Gastrocnemius medialis (tissue), 4 donors: ENCODE measurements at regions not wholly inside any gene's neighbourhood (a gene's known extent, or its start where the extent isn't known, plus 50 kb on each side); places are given as distances from the start of the nearest gene placed in this dataset.

ENCODE experiments used
- ATAC-seq, 2 donors: fragments of 150-250 bp; one replicate each; pipeline ENCODE4 v1.9.1; 2016
- DNase-seq, 2 donors: peaks; one replicate each; pipeline ENCODE4 v3.0.0-alpha.2; 2019
- H3K27ac ChIP-seq, 4 donors: fragments of 200-600 bp; sonication (generic); 1 replicate in 1 of 4; 2 replicates in 3 of 4; pipeline ENCODE4 v1.5.1; 2016 to 2018; ENCODE audit warnings: mild to moderate bottlenecking in 2 of 4, moderate library complexity in 1 of 4
- H3K27me3 ChIP-seq, 3 donors: fragments of 200-600 bp; sonication (generic) in 2 of 3; 1 replicate in 1 of 3; 2 replicates in 2 of 3; pipeline versions ENCODE4 v1.5.1 to v1.6.0; 2016 to 2019; ENCODE audit warnings: mild to moderate bottlenecking in 1 of 3, moderate library complexity in 1 of 3
- H3K36me3 ChIP-seq, 2 donors: fragments of 200-600 bp; sonication (generic) in 1 of 2; one replicate each; pipeline ENCODE4 v1.5.1; 2017 to 2018
- H3K4me1 ChIP-seq, 2 donors: fragments of 200-600 bp; sonication (generic) in 1 of 2; one replicate each; pipeline ENCODE4 v1.5.1; 2016 to 2017; ENCODE audit warnings: mild to moderate bottlenecking in 2 of 2
- H3K4me3 ChIP-seq, 4 donors: fragments of 200-600 bp; sonication (generic) in 3 of 4; 1 replicate in 1 of 4; 2 replicates in 3 of 4; pipeline ENCODE4 v1.5.1; 2016 to 2019; ENCODE audit warnings: mild to moderate bottlenecking in 2 of 4
- H3K9me3 ChIP-seq, 3 donors: fragments of 200-600 bp; sonication (generic) in 2 of 3; 1 replicate in 1 of 3; 2 replicates in 2 of 3; pipeline ENCODE4 v1.5.1; 2016 to 2019
- CTCF ChIP-seq, 5 experiments: fragments of 450-650 bp in 3 of 5; fragments of 200-600 bp in 2 of 5; sonication (generic) in 2 of 5; IDR thresholded peaks in 4 of 5; conservative IDR thresholded peaks in 1 of 5; 1 replicate in 4 of 5; 2 replicates in 1 of 5; pipeline ENCODE4 v1.5.1; 2016 to 2019; ENCODE audit warnings: antibody characterized with exemption in 5 of 5, mild to moderate bottlenecking in 3 of 5, moderate library complexity in 3 of 5
- POLR2A ChIP-seq, 2 donors: fragments of 450-650 bp; IDR thresholded peaks; one replicate each; pipeline ENCODE4 v1.6.1; 2017; ENCODE audit warnings: antibody characterized with exemption in 2 of 2, mild to moderate bottlenecking in 2 of 2, moderate library complexity in 2 of 2
- in situ Hi-C, 4 donors: fragments of 200-750 bp; cut with MboI; loops; one replicate each; pipeline versions ENCODE4 v1.15.0 to v1.8.0; 2017; ENCODE audit warnings: low sequenced_read_pairs in 4 of 4
- intact Hi-C: fragments of 100-400 bp; cut with DNase I; formaldehyde crosslinking; loops from one replicate; pipeline ENCODE4 v1.15.1; 2023; ENCODE audit warnings: low total_unique reads

- Histone ChIP-seq H3K4me1 (no peaks in the 10 kb centered on the region), H3K36me3 (no peaks in the 10 kb centered on the region), H3K27ac (no peak overlapping the region), H3K27me3 (peaks cover 5 to 21% (median 6%) of the 10 kb centered on the region in 3 donors), H3K9me3 (no peaks in the 10 kb centered on the region), H3K4me3 (no peak overlapping the region)
- TF ChIP-seq POLR2A (IDR thresholded peaks at IDR 0.05) (no peak), CTCF (IDR thresholded peaks at IDR 0.05 in 4 of 5, conservative IDR thresholded peaks at IDR 0.05 in 1 of 5) (no peak)
- ATAC-seq (no peak), DNase-seq (no peak)
- in situ Hi-C loops, result no loop called here
- intact Hi-C loops, result no loop called here
These were observed 228.4 kb downstream of the IRF8 start for GRCh38 chr16:86127366-86127765.

- Histone ChIP-seq H3K27ac (no peak overlapping the region), H3K9me3 (no peaks in the 10 kb centered on the region), H3K36me3 (no peaks in the 10 kb centered on the region), H3K27me3 (peaks cover 0 to 21% (median 6%) of the 10 kb centered on the region in 3 donors), H3K4me3 (no peak overlapping the region), H3K4me1 (no peaks in the 10 kb centered on the region)
- no peak for ATAC-seq
- in situ Hi-C loops, result no loop called here
- intact Hi-C loops, result no loop called here
- TF ChIP-seq CTCF (IDR thresholded peaks at IDR 0.05 in 4 of 5, conservative IDR thresholded peaks at IDR 0.05 in 1 of 5) (no peak), POLR2A (IDR thresholded peaks at IDR 0.05) (no peak)
- no peak for DNase-seq
These were observed 229.3 kb downstream of the IRF8 start for GRCh38 chr16:86128246-86128645.

- Histone ChIP-seq H3K36me3 (no peaks in the 10 kb centered on the region), H3K27ac (no peak overlapping the region), H3K9me3 (no peaks in the 10 kb centered on the region), H3K4me3 (no peak overlapping the region), H3K4me1 (no peaks in the 10 kb centered on the region), H3K27me3 (peaks cover 0 to 11% (median 0%) of the 10 kb centered on the region in 3 donors)
- no peak for DNase-seq
- in situ Hi-C loops (no loop called here), intact Hi-C loops (no loop called here)
- TF ChIP-seq POLR2A (IDR thresholded peaks at IDR 0.05) (no peak), CTCF (IDR thresholded peaks at IDR 0.05 in 4 of 5, conservative IDR thresholded peaks at IDR 0.05 in 1 of 5) (no peak)
- no peak for ATAC-seq
These were observed 230.6 kb downstream of the IRF8 start for GRCh38 chr16:86129541-86129940.

- Histone ChIP-seq H3K36me3 (no peaks in the 10 kb centered on the region), H3K4me3 (no peak overlapping the region), H3K27me3 (peaks cover 0 to 5% (median 0%) of the 10 kb centered on the region in 3 donors), H3K4me1 (no peaks in the 10 kb centered on the region), H3K27ac (no peak overlapping the region), H3K9me3 (no peaks in the 10 kb centered on the region)
- TF ChIP-seq CTCF (IDR thresholded peaks at IDR 0.05 in 4 of 5, conservative IDR thresholded peaks at IDR 0.05 in 1 of 5) (no peak), POLR2A (IDR thresholded peaks at IDR 0.05) (no peak)
- ATAC-seq, result no peak
- DNase-seq, result no peak
- in situ Hi-C loops (no loop called here), intact Hi-C loops (no loop called here)
These were observed 234.4 kb downstream of the IRF8 start for GRCh38 chr16:86133377-86133776.

GRCh38 chr16:86133847-86134375 lies 234.9 kb downstream of the IRF8 start:
- ATAC-seq, result no peak
- in situ Hi-C loops, result no loop called here
- no peak for TF ChIP-seq CTCF (IDR thresholded peaks at IDR 0.05 in 4 of 5, conservative IDR thresholded peaks at IDR 0.05 in 1 of 5)
- no peak for TF ChIP-seq POLR2A (IDR thresholded peaks at IDR 0.05)

More at GRCh38 chr16:86133847-86134375, 234.9 kb downstream of the IRF8 start:
- Histone ChIP-seq H3K27me3 (peaks cover 0 to 5% (median 0%) of the 10 kb centered on the region in 3 donors), H3K9me3 (no peaks in the 10 kb centered on the region), H3K27ac (no peak overlapping the region), H3K4me1 (no peaks in the 10 kb centered on the region), H3K4me3 (no peak overlapping the region), H3K36me3 (no peaks in the 10 kb centered on the region)
- no peak for DNase-seq
- intact Hi-C loops, result no loop called here
